Testis (tissue), 2 donors: ENCODE measurements at regions not wholly inside any gene's neighbourhood (a gene's known extent, or its start where the extent isn't known, plus 50 kb on each side); places are given as distances from the start of the nearest gene placed in this dataset.

Experiments
- DNase-seq: peaks from one replicate; pipeline ENCODE4 v3.0.0-alpha.2; 2019
- H3K27ac ChIP-seq, 2 donors: fragments of 200-600 bp; sonication (generic); one replicate each; pipeline ENCODE4 v1.5.1; 2019
- H3K27me3 ChIP-seq: fragments of 200-600 bp; sonication (generic); one replicate; pipeline ENCODE4 v1.5.1; 2019
- H3K36me3 ChIP-seq: fragments of 200-600 bp; sonication (generic); one replicate; pipeline ENCODE4 v1.5.1; 2017; ENCODE audit warnings: low read depth; ENCODE audit errors: missing control alignments
- H3K4me1 ChIP-seq: fragments of 200-600 bp; sonication (generic); one replicate; pipeline ENCODE4 v1.5.1; 2019
- H3K4me3 ChIP-seq, 2 donors: fragments of 200-600 bp; sonication (generic); one replicate each; pipeline ENCODE4 v1.5.1; 2017 to 2019
- H3K9me3 ChIP-seq: fragments of 200-600 bp; sonication (generic); one replicate; pipeline ENCODE4 v1.5.1; 2017
- POLR2A ChIP-seq: fragments of 450-650 bp; IDR thresholded peaks from one replicate; pipeline ENCODE4 v1.6.1; 2017; ENCODE audit warnings: antibody characterized with exemption, mild to moderate bottlenecking, moderate library complexity
- WGBS, 2 donors: methylation state at CpG; one replicate each; pipeline ENCODE4 v1.1.5; 2018; 5-methylcytosine and 5-hydroxymethylcytosine counted together
- intact Hi-C: fragments of 100-400 bp; cut with DNase I; formaldehyde crosslinking; loops from one replicate; pipeline ENCODE4 v1.15.1; 2023; ENCODE audit warnings: low total_unique reads
- TF ChIP-seq, protein P1 (sequence below), 3 experiments: fragments of 450-650 bp in 2 of 3; fragments of 200-600 bp in 1 of 3; sonication (generic) in 1 of 3; IDR thresholded peaks; one replicate each; pipeline ENCODE4 v1.5.1; 2016 to 2019; ENCODE audit warnings: antibody characterized with exemption in 3 of 3, mild to moderate bottlenecking in 2 of 3, moderate library complexity in 1 of 3

DNA sequence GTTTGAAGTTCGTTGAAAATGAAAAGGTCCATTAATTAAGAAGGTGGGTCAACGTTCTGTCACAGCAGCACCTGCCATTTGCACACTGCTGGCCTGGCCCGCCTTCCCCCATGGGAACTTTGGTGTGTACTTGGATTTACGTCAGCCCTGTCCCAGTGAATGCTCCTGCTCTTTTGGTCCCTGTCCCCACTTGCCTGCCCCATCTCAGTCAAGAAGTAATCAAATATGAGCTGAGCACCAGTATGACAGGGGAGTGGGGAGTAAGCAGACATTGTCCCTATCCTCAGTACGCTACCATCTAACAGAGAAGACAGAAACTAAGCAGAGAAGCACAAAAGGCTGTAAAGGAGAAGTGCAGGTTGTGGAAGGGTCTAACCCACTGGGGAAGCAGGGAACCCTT, 65.1 kb downstream of the SLC4A3 start:
- H3K4me1 ChIP-seq, result peaks cover 5% of the 10 kb centered on the region
- TF ChIP-seq, protein P1, sequence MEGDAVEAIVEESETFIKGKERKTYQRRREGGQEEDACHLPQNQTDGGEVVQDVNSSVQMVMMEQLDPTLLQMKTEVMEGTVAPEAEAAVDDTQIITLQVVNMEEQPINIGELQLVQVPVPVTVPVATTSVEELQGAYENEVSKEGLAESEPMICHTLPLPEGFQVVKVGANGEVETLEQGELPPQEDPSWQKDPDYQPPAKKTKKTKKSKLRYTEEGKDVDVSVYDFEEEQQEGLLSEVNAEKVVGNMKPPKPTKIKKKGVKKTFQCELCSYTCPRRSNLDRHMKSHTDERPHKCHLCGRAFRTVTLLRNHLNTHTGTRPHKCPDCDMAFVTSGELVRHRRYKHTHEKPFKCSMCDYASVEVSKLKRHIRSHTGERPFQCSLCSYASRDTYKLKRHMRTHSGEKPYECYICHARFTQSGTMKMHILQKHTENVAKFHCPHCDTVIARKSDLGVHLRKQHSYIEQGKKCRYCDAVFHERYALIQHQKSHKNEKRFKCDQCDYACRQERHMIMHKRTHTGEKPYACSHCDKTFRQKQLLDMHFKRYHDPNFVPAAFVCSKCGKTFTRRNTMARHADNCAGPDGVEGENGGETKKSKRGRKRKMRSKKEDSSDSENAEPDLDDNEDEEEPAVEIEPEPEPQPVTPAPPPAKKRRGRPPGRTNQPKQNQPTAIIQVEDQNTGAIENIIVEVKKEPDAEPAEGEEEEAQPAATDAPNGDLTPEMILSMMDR (IDR thresholded peaks at IDR 0.05), result no peak
- no peak for TF ChIP-seq POLR2A
- no peaks in the 10 kb centered on the region for H3K9me3 ChIP-seq
- intact Hi-C loops, result no loop called here
- no peak for DNase-seq
- no peaks in the 10 kb centered on the region for H3K36me3 ChIP-seq
- H3K27ac ChIP-seq, result no peak overlapping the region
- 87 to 90% methylated on average over 5 of the region's 5 CpGs for WGBS, 2 donors
- no peaks in the 10 kb centered on the region for H3K27me3 ChIP-seq
- no peak overlapping the region for H3K4me3 ChIP-seq

DNA sequence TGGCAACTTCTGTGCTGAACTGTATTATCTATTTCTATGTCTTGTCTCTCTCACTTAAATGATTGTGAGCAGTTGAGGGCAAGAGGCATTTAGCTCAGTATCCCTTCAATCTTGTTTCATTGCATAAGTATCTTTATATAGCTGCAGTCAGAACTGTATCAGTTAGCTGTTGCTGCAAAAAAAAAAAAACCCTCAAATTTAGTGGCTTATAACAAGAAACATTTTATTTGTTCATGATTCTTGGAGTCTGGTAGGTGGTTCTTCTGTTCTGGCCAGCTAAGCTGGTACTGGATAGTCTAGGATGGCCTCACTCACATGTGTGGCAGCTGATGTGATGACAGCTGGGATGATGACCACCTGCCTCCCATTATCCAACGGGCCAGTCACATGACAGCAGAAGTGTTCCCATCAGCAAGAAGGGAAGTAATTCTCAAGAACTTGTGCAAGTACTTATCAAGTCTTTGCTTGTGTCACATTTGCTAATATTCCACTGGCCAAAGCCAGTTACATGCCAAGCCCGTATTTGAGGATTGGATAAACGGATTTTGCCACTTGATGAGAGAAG, 67.8 kb downstream of the SLC4A3 start:
- TF ChIP-seq, protein P1 (IDR thresholded peaks at IDR 0.05), result no peak
- no peak for TF ChIP-seq POLR2A
- DNase-seq, result no peak
- Histone ChIP-seq H3K27ac (no peak overlapping the region), H3K4me1 (no peaks in the 10 kb centered on the region), H3K36me3 (no peaks in the 10 kb centered on the region), H3K4me3 (no peak overlapping the region), H3K9me3 (no peaks in the 10 kb centered on the region), H3K27me3 (no peaks in the 10 kb centered on the region)
- intact Hi-C loops, result no loop called here
- 76 to 89% methylated on average over 3 of the region's 3 CpGs for WGBS, 2 donors

DNA sequence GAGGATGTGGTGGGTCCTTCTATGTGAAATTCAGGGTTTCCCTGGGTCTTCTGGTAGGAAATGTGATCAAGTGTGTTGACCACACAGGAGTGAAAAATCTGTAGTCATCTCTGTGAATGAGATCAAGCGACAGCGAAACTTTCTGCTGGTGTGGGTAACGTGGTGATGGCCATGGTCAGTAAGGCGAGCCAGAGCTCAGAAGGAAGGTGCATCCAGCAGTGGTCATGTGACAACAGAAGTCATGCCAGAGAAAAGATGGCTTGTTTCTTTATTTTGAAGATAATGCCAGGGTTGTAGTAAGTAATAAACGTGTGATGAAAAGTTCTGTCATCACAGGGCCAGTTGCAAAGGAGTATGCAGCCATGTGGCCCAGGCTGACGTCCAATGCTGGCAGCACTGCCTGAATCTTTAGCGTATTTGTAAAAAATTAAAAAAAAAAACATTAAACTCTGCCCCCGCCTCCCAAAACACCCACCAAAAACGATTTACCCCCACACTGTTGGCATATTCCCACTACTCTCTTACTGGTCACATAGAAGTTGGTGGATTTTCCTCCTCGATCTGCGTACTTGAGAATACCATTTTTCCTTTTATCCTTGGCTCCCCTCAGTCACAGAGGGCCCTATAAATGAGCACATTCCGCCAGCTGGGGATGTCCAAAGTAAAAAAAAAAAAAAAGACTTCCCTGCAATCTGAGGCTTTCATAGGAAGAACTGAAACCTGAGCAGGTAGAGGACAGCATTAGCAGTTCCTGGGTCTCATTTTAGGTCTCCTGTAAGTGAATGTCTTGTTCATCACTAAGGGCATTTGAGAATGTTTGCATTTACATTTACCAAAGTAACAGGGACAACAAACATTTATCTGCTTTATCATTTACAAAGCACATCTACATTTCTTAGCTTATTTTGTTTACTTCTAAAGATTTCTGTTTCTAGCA, 70.6 kb downstream of the SLC4A3 start:
- WGBS, 2 donors, result 73 to 74% methylated on average over 12 of the region's 12 CpGs
- no peaks in the 10 kb centered on the region for H3K9me3 ChIP-seq
- peaks cover 9% of the 10 kb centered on the region for H3K4me1 ChIP-seq
- no peak overlapping the region for H3K4me3 ChIP-seq
- DNase-seq, result no peak
- intact Hi-C loops, result no loop called here
- H3K27ac ChIP-seq, result no peak overlapping the region
- TF ChIP-seq, protein P1 (IDR thresholded peaks at IDR 0.05), result no peak
- TF ChIP-seq POLR2A, result no peak
- H3K27me3 ChIP-seq, result no peaks in the 10 kb centered on the region
- H3K36me3 ChIP-seq, result no peaks in the 10 kb centered on the region

DNA sequence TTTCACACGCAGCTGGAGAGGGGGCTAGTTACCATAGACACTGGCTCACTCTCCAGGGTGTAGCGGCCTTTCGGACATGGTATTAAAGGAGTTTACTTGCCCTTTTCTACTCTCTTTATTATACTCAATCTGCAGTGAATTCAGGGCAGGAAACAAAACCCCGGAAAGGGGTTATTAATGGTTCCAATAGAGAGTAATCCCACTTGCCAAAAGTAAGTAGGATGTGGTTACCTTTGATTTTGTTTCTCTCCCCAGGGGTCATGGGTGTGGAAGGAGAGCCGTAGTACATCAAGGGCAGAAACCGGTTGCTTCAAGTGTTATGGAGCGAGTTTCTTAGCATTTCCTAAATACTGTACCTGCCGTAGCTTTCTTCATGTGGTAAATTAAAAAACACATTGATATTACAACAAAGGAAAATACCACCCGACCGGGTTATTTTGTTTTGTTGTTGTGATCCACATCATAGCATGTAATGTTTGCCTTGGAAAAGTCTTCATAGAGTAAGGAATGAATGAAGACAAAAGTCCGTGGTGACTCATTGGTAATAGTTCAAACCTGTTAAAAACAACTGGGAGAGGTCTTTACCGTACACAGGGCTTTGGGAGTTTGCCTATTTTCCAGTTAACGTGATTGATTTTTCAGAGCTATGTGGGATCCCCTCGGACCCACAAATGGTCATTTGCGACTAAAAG, 71.5 kb downstream of the SLC4A3 start:
- intact Hi-C loops, result no loop called here
- WGBS, 2 donors, result 73 to 82% methylated on average over 15 of the region's 15 CpGs
- H3K27ac ChIP-seq, result no peak overlapping the region
- TF ChIP-seq POLR2A, result no peak
- TF ChIP-seq, protein P1 (IDR thresholded peaks at IDR 0.05), result no peak
- H3K4me3 ChIP-seq, result no peak overlapping the region
- no peaks in the 10 kb centered on the region for H3K36me3 ChIP-seq
- H3K9me3 ChIP-seq, result no peaks in the 10 kb centered on the region
- peaks cover 17% of the 10 kb centered on the region for H3K4me1 ChIP-seq
- DNase-seq, result no peak
- no peaks in the 10 kb centered on the region for H3K27me3 ChIP-seq
